H9 (cell line): ENCODE measurements at regions not wholly inside any gene's neighbourhood (a gene's known extent, or its start where the extent isn't known, plus 50 kb on each side); places are given as distances from the start of the nearest gene placed in this dataset.

ENCODE experiments used
- DNase-seq: peaks from one replicate; pipeline ENCODE4 v3.0.0-alpha.2; 2017
- H2AFZ ChIP-seq: one replicate; pipeline ENCODE4 v1.6.1; 2013; ENCODE audit warnings: mild to moderate bottlenecking, low read length, control low read depth, moderate library complexity
- H2AK5ac ChIP-seq: 2 replicates; pipeline ENCODE4 v1.6.1; 2013; ENCODE audit warnings: low read length, control low read depth, mixed read lengths; ENCODE audit not compliant: insufficient read length
- H2BK120ac ChIP-seq: one replicate; pipeline ENCODE4 v1.6.1; 2013; ENCODE audit warnings: low read depth, mild to moderate bottlenecking, low read length, control low read depth, inconsistent platforms; ENCODE audit not compliant: poor library complexity, severe bottlenecking
- H2BK12ac ChIP-seq: 2 replicates; pipeline ENCODE4 v1.6.1; 2013; ENCODE audit warnings: low read length, control low read depth, mixed read lengths, low read depth; ENCODE audit not compliant: insufficient read length
- H2BK15ac ChIP-seq: 2 replicates; pipeline ENCODE4 v1.6.1; 2013; ENCODE audit warnings: low read depth, low read length, control low read depth
- H2BK20ac ChIP-seq: one replicate; pipeline ENCODE4 v1.6.1; 2013; ENCODE audit warnings: low read depth, mild to moderate bottlenecking, low read length, control low read depth, inconsistent platforms; ENCODE audit not compliant: poor library complexity, severe bottlenecking
- H2BK5ac ChIP-seq: 2 replicates; pipeline ENCODE4 v1.6.1; 2013; ENCODE audit warnings: low read length, control low read depth, mixed read lengths; ENCODE audit not compliant: insufficient read length
- H3K14ac ChIP-seq: 2 replicates; pipeline ENCODE4 v1.6.1; 2013; ENCODE audit warnings: low read length, control low read depth; ENCODE audit not compliant: insufficient read depth
- H3K18ac ChIP-seq: 2 replicates; pipeline ENCODE4 v1.6.1; 2013; ENCODE audit warnings: low read depth, mild to moderate bottlenecking, mixed read lengths, low read length, control low read depth; ENCODE audit not compliant: insufficient read length
- H3K23ac ChIP-seq: 2 replicates; pipeline ENCODE4 v1.6.1; 2013; ENCODE audit warnings: low read length, control low read depth, mixed read lengths, low read depth; ENCODE audit not compliant: insufficient read length
- H3K23me2 ChIP-seq: 2 replicates; pipeline ENCODE4 v1.6.1; 2013; ENCODE audit warnings: low read depth, mild to moderate bottlenecking, mixed read lengths, low read length, control low read depth; ENCODE audit not compliant: insufficient read length, poor library complexity, severe bottlenecking
- H3K27ac ChIP-seq: 2 replicates; pipeline ENCODE4 v1.5.1; 2013; ENCODE audit warnings: low read length, control low read depth, mixed read lengths, low read depth; ENCODE audit not compliant: insufficient read length
- H3K27me3 ChIP-seq: 2 replicates; pipeline ENCODE4 v1.6.1; 2013; ENCODE audit warnings: low read length, control low read depth, inconsistent platforms; ENCODE audit not compliant: insufficient read depth
- H3K4ac ChIP-seq: 2 replicates; pipeline ENCODE4 v1.6.1; 2013; ENCODE audit warnings: low read depth, mild to moderate bottlenecking, control low read depth, inconsistent platforms, low read length, moderate library complexity
- H3K4me1 ChIP-seq: 2 replicates; pipeline ENCODE4 v1.6.1; 2013; ENCODE audit warnings: low read length, control low read depth, inconsistent platforms; ENCODE audit not compliant: insufficient read depth
- H3K4me2 ChIP-seq: 2 replicates; pipeline ENCODE4 v1.6.1; 2013; ENCODE audit warnings: low read length, control low read depth, mixed read lengths; ENCODE audit not compliant: insufficient read length, insufficient read depth
- H3K56ac ChIP-seq: 2 replicates; pipeline ENCODE4 v1.6.1; 2013; ENCODE audit warnings: low read depth, mild to moderate bottlenecking, mixed read lengths, low read length, control low read depth; ENCODE audit not compliant: insufficient read length
- H3K79me1 ChIP-seq: 2 replicates; pipeline ENCODE4 v1.6.1; 2013; ENCODE audit warnings: low read depth, mild to moderate bottlenecking, moderate library complexity, low read length, control low read depth, inconsistent platforms; ENCODE audit not compliant: insufficient read depth, poor library complexity, severe bottlenecking
- H3K79me2 ChIP-seq: 2 replicates; pipeline ENCODE4 v1.6.1; 2013; ENCODE audit warnings: low read length, control low read depth, inconsistent platforms; ENCODE audit not compliant: insufficient read depth
- H3K9ac ChIP-seq: 2 replicates; pipeline ENCODE4 v1.6.1; 2013; ENCODE audit warnings: low read length, control low read depth, mixed read lengths; ENCODE audit not compliant: insufficient read length; ENCODE audit errors: extremely low read depth
- H3K9me3 ChIP-seq: one replicate; pipeline ENCODE4 v1.6.1; 2013; ENCODE audit warnings: low read depth, low read length, inconsistent platforms; ENCODE audit not compliant: control insufficient read depth
- H3T11ph ChIP-seq: one replicate; pipeline ENCODE4 v1.6.1; 2013; ENCODE audit warnings: mild to moderate bottlenecking, low read length, control low read depth, inconsistent platforms
- H4K20me1 ChIP-seq: one replicate; pipeline ENCODE4 v1.6.1; 2013; ENCODE audit not compliant: control insufficient read depth, insufficient read length, insufficient read depth
- H4K5ac ChIP-seq: 2 replicates; pipeline ENCODE4 v1.6.1; 2013; ENCODE audit warnings: low read depth, mild to moderate bottlenecking, mixed read lengths, low read length, control low read depth; ENCODE audit not compliant: insufficient read length
- H4K8ac ChIP-seq: replicated peaks from 2 replicates; pipeline ENCODE4 v1.6.1; 2013; ENCODE audit warnings: low read length, control low read depth, mixed read lengths, low read depth; ENCODE audit not compliant: insufficient read length
- H4K91ac ChIP-seq: 2 replicates; pipeline ENCODE4 v1.6.1; 2013; ENCODE audit warnings: low read depth, mild to moderate bottlenecking, moderate library complexity, mixed read lengths, low read length, control low read depth; ENCODE audit not compliant: insufficient read length
- H3K27ac Mint-ChIP-seq, 3 experiments: 2 replicates in 2 of 3; 3 replicates in 1 of 3; pipeline ENCODE4 v1.8.0; 2020 to 2021; ENCODE audit warnings: mixed read lengths in 3 of 3, mild to moderate bottlenecking in 1 of 3, moderate library complexity in 1 of 3
- H3K27me3 Mint-ChIP-seq: 2 replicates; pipeline ENCODE4 v1.8.0; 2021; ENCODE audit warnings: low read depth, mild to moderate bottlenecking, moderate library complexity, mixed read lengths
- H3K36me3 Mint-ChIP-seq, 3 experiments: 2 replicates in 2 of 3; 3 replicates in 1 of 3; pipeline ENCODE4 v1.8.0; 2020 to 2021; ENCODE audit warnings: low read depth in 3 of 3, mixed read lengths in 3 of 3; ENCODE audit not compliant: insufficient read depth in 1 of 3
- H3K4me1 Mint-ChIP-seq, 2 experiments: 2 replicates each; pipeline ENCODE4 v1.8.0; 2020; ENCODE audit warnings: mixed read lengths in 2 of 2
- H3K4me3 Mint-ChIP-seq, 2 experiments: 2 replicates in 1 of 2; 3 replicates in 1 of 2; pipeline ENCODE4 v1.8.0; 2020 to 2021; ENCODE audit warnings: mild to moderate bottlenecking in 2 of 2, mixed read lengths in 2 of 2, moderate library complexity in 1 of 2
- H3K9me3 Mint-ChIP-seq, 2 experiments: 2 replicates in 1 of 2; 3 replicates in 1 of 2; pipeline ENCODE4 v1.8.0; 2020; ENCODE audit warnings: mild to moderate bottlenecking in 2 of 2, mixed read lengths in 2 of 2, moderate library complexity in 1 of 2
- WGBS: extraction: QIAGEN DNeasy Blood & Tissue Kit; methylation state at CpG from one replicate; pipeline ENCODE4 v1.1.7; 2013; ENCODE audit warnings: missing lambda C conversion rate, low lambda C conversion rate, mixed read lengths; ENCODE audit not compliant: insufficient read length; ENCODE audit errors: extremely low coverage; 5-methylcytosine and 5-hydroxymethylcytosine counted together
- TF ChIP-seq, protein P1 (sequence below): fragments of 200-600 bp; sonication (generic); conservative IDR thresholded peaks from 3 replicates; pipeline ENCODE4 v1.8.0; 2021; ENCODE audit warnings: antibody characterized with exemption, mild to moderate bottlenecking

DNA sequence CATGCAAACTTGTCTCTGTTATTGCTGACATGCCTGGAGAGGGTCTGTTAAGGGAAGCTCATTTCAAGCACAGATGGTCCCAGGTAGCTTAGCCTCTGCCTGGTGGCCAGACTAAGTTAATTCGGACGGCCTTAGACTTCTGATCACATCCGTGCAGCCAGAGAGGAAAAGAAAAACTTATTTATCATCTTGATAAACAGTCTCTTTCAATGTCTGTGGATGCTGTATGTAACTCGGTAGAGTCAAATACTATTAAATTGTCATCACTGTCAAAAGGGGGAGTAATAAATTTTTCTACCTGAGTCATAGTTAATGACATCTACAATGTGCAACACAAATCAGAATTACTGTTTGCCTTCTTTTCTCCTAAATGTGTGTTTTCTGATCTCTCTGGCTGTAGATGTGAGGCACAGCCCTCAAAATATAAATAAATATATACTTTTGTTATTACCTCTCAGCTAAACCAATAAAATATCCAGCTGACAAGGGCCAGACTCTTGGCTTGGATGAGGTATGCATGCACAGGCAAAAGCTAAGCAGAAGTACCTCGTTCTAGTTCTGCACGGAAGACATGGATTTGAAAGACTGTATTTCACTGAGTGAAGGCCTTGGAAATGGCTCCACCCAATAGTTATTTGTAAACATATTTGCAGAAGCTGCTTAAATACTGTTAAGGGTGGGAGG is 530.0 kb downstream of the TAFA4 start:
- no peak overlapping the region for H3T11ph ChIP-seq
- no peak overlapping the region for H4K5ac ChIP-seq
- H3K79me1 ChIP-seq: no peaks in the 10 kb centered on the region
- no peaks in the 10 kb centered on the region for H3K4me1 ChIP-seq
- DNase-seq: no peak
- H3K27me3 ChIP-seq: no peaks in the 10 kb centered on the region
- H3K56ac ChIP-seq: no peak overlapping the region
- H3K9me3 ChIP-seq: no peaks in the 10 kb centered on the region
- no peak overlapping the region for H2BK12ac ChIP-seq
- no peaks in the 10 kb centered on the region; a peak in 1 of 5 replicates for H3K9me3 Mint-ChIP-seq
- H3K4me2 ChIP-seq: no peak overlapping the region
- H2BK5ac ChIP-seq: no peak overlapping the region
- no peak overlapping the region for H3K4ac ChIP-seq
- no peak overlapping the region for H3K18ac ChIP-seq
- H2BK15ac ChIP-seq: no peak overlapping the region
- no peak overlapping the region for H2BK20ac ChIP-seq
- H3K9ac ChIP-seq: no peak overlapping the region
- no peaks in the 10 kb centered on the region for H4K20me1 ChIP-seq
- no peak overlapping the region for H3K14ac ChIP-seq
- H3K23me2 ChIP-seq: no peaks in the 10 kb centered on the region
- no peak overlapping the region for H3K23ac ChIP-seq
- H4K91ac ChIP-seq: no peak overlapping the region
- H2AK5ac ChIP-seq: no peak overlapping the region
- no peak overlapping the region for H2AFZ ChIP-seq
- H2BK120ac ChIP-seq: no peak overlapping the region
- no peaks in the 10 kb centered on the region for H3K36me3 Mint-ChIP-seq
- H3K27ac ChIP-seq: no peak overlapping the region
- H3K4me3 Mint-ChIP-seq: no peak overlapping the region
- no peak overlapping the region for H4K8ac ChIP-seq
- H3K27ac Mint-ChIP-seq: no peak overlapping the region
- WGBS: no CpG with 5 or more reads among the region's 6 CpGs
- H3K4me1 Mint-ChIP-seq: 0 out of 4 replicates have a peak, but pooled peaks cover 0 to 3% of the 10 kb centered on the region in 2 experiments
- H3K79me2 ChIP-seq: no peaks in the 10 kb centered on the region
- H3K27me3 Mint-ChIP-seq: no peaks in the 10 kb centered on the region
- TF ChIP-seq, protein P1, sequence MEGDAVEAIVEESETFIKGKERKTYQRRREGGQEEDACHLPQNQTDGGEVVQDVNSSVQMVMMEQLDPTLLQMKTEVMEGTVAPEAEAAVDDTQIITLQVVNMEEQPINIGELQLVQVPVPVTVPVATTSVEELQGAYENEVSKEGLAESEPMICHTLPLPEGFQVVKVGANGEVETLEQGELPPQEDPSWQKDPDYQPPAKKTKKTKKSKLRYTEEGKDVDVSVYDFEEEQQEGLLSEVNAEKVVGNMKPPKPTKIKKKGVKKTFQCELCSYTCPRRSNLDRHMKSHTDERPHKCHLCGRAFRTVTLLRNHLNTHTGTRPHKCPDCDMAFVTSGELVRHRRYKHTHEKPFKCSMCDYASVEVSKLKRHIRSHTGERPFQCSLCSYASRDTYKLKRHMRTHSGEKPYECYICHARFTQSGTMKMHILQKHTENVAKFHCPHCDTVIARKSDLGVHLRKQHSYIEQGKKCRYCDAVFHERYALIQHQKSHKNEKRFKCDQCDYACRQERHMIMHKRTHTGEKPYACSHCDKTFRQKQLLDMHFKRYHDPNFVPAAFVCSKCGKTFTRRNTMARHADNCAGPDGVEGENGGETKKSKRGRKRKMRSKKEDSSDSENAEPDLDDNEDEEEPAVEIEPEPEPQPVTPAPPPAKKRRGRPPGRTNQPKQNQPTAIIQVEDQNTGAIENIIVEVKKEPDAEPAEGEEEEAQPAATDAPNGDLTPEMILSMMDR: no peak
